Spleen (tissue), 11 donors: ENCODE measurements at regions not wholly inside any gene's neighbourhood (a gene's known extent, or its start where the extent isn't known, plus 50 kb on each side); places are given as distances from the start of the nearest gene placed in this dataset.

Source experiments
- DNase-seq: peaks from one replicate; pipeline ENCODE4 v3.0.0-alpha.2; 2020
- H3K27ac ChIP-seq, 8 donors: fragments of 200-600 bp; sonication (generic) in 7 of 8; 1 replicate in 4 of 8; 2 replicates in 4 of 8; pipeline versions ENCODE4 v1.5.0 to v1.8.0; 2016 to 2021; ENCODE audit warnings: inconsistent platforms in 4 of 8, mild to moderate bottlenecking in 4 of 8, moderate library complexity in 1 of 8
- H3K27me3 ChIP-seq, 7 donors: fragments of 200-600 bp; sonication (generic) in 6 of 7; replicated peaks in 1 of 7; 1 replicate in 4 of 7; 2 replicates in 3 of 7; pipeline versions ENCODE4 v1.5.0 to v1.8.0; 2016 to 2021; ENCODE audit warnings: inconsistent platforms in 3 of 7, mild to moderate bottlenecking in 1 of 7
- H3K36me3 ChIP-seq, 6 donors: fragments of 200-600 bp; sonication (generic) in 5 of 6; 1 replicate in 4 of 6; 2 replicates in 2 of 6; pipeline versions ENCODE4 v1.5.0 to v1.8.0; 2016 to 2021; ENCODE audit warnings: inconsistent platforms in 2 of 6
- H3K4me1 ChIP-seq, 6 donors: fragments of 200-600 bp; sonication (generic) in 5 of 6; 1 replicate in 3 of 6; 2 replicates in 3 of 6; pipeline versions ENCODE4 v1.5.0 to v1.8.0; 2016 to 2021; ENCODE audit warnings: inconsistent platforms in 3 of 6
- H3K4me3 ChIP-seq, 8 donors: fragments of 200-600 bp; sonication (generic) in 7 of 8; 1 replicate in 4 of 8; 2 replicates in 4 of 8; pipeline versions ENCODE4 v1.5.0 to v1.8.0; 2016 to 2021; ENCODE audit warnings: inconsistent platforms in 4 of 8, mild to moderate bottlenecking in 4 of 8, moderate library complexity in 2 of 8
- H3K9me3 ChIP-seq, 8 donors: fragments of 200-600 bp; sonication (generic) in 7 of 8; 1 replicate in 4 of 8; 2 replicates in 4 of 8; pipeline versions ENCODE4 v1.5.0 to v1.8.0; 2016 to 2021; ENCODE audit warnings: inconsistent platforms in 4 of 8
- CTCF ChIP-seq, 11 experiments: fragments of 200-600 bp in 7 of 11; fragments of 450-650 bp in 4 of 11; sonication (generic) in 4 of 11; IDR thresholded peaks in 8 of 11; conservative IDR thresholded peaks in 3 of 11; 1 replicate in 7 of 11; 2 replicates in 4 of 11; pipeline versions ENCODE4 v1.4.0 to v1.8.0; 2016 to 2021; ENCODE audit warnings: antibody characterized with exemption in 11 of 11, inconsistent platforms in 4 of 11, mild to moderate bottlenecking in 1 of 11
- POLR2A ChIP-seq, 3 donors: fragments of 450-650 bp; IDR thresholded peaks; one replicate each; pipeline ENCODE4 v1.5.1; 2017; ENCODE audit warnings: antibody characterized with exemption in 3 of 3, mild to moderate bottlenecking in 1 of 3
- POLR2AphosphoS5 ChIP-seq, 3 donors: sonication (generic); formaldehyde crosslinking; IDR thresholded peaks; one replicate each; pipeline ENCODE4 v1.5.1; 2017; ENCODE audit warnings: antibody characterized with exemption in 3 of 3
- WGBS, 5 donors: extraction: QIAGEN DNeasy Blood & Tissue Kit in 3 of 5; methylation state at CpG; one replicate each; pipeline versions ENCODE4 v1.1.5 to v1.1.7; 2013 to 2018; 5-methylcytosine and 5-hydroxymethylcytosine counted together
- intact Hi-C: fragments of 100-400 bp; cut with DNase I; formaldehyde crosslinking; loops from one replicate; pipeline ENCODE4 v1.15.0; 2023; ENCODE audit warnings: low total_unique reads
- donor health status: healthy with polysubstance abuse.
- donor health status: DM: no; HTN: no; CAD: no; lungs with moderate emphysema.
- donor health status: DM: no; HTN: no; CAD: no.
- donor health status: Bipolar disorder and iron deficiency.
- donor health status: healthy.
- donor health status: DM: no; HTN: no; CAD: no.
- donor health status: DM: yes; HTN: yes; CAD: no.

- Histone ChIP-seq H3K9me3 (peaks cover 0 to 13% (median 0%) of the 10 kb centered on the region in 8 donors), H3K4me1 (no peaks in the 10 kb centered on the region), H3K36me3 (no peaks in the 10 kb centered on the region), H3K27me3 (no peaks in the 10 kb centered on the region), H3K4me3 (no peak overlapping the region), H3K27ac (no peak overlapping the region)
- 78 to 96% (median 83%) methylated on average over 3 to 4 of the region's 4 CpGs for WGBS, 5 donors
- DNase-seq, result no peak
- TF ChIP-seq POLR2A (IDR thresholded peaks at IDR 0.05), result no peak
- no peak for TF ChIP-seq CTCF (IDR thresholded peaks at IDR 0.05 in 8 of 11, conservative IDR thresholded peaks at IDR 0.05 in 3 of 11)
- no peak for TF ChIP-seq POLR2AphosphoS5 (IDR thresholded peaks at IDR 0.05)
- intact Hi-C loops, result no loop called here
Measured at GRCh38 chr9:13791816-13792215, 512.3 kb upstream of the MPDZ start.

- intact Hi-C loops, result no loop called here
- no peaks in the 10 kb centered on the region for H3K4me1 ChIP-seq
- no peak overlapping the region for H3K4me3 ChIP-seq
- H3K36me3 ChIP-seq, result no peaks in the 10 kb centered on the region
- H3K9me3 ChIP-seq, result peaks cover 0 to 13% (median 0%) of the 10 kb centered on the region in 8 donors
- no peak overlapping the region for H3K27ac ChIP-seq
- TF ChIP-seq POLR2A (IDR thresholded peaks at IDR 0.05), result no peak
- TF ChIP-seq CTCF (IDR thresholded peaks at IDR 0.05 in 8 of 11, conservative IDR thresholded peaks at IDR 0.05 in 3 of 11), result no peak
- TF ChIP-seq POLR2AphosphoS5 (IDR thresholded peaks at IDR 0.05), result no peak
- no peak for DNase-seq
- H3K27me3 ChIP-seq, result no peaks in the 10 kb centered on the region
- 71 to 91% (median 79%) methylated on average over 2 of the region's 2 CpGs for WGBS, 5 donors
Measured at GRCh38 chr9:13790055-13790454, 510.6 kb upstream of the MPDZ start.

- Histone ChIP-seq H3K9me3 (peaks cover 0 to 9% (median 0%) of the 10 kb centered on the region in 8 donors), H3K27ac (peak overlapping the region in 1 of 8 donors; percentile 19), H3K36me3 (no peaks in the 10 kb centered on the region), H3K4me3 (no peak overlapping the region), H3K4me1 (no peaks in the 10 kb centered on the region), H3K27me3 (no peaks in the 10 kb centered on the region)
- no peak for TF ChIP-seq POLR2AphosphoS5 (IDR thresholded peaks at IDR 0.05)
- TF ChIP-seq POLR2A (IDR thresholded peaks at IDR 0.05), result no peak
- no peak for TF ChIP-seq CTCF (IDR thresholded peaks at IDR 0.05 in 8 of 11, conservative IDR thresholded peaks at IDR 0.05 in 3 of 11)
- intact Hi-C loops, result no loop called here
- no peak for DNase-seq
- WGBS, 5 donors, result 48 to 64% (median 55%) methylated on average over 10 of the region's 10 CpGs
Measured at GRCh38 chr9:13787234-13787833, 507.8 kb upstream of the MPDZ start.

GRCh38 chr9:13786711-13787110 lies 507.2 kb upstream of the MPDZ start:
- Histone ChIP-seq H3K27ac (no peak overlapping the region), H3K36me3 (no peaks in the 10 kb centered on the region), H3K4me1 (no peaks in the 10 kb centered on the region), H3K9me3 (peaks cover 0 to 4% (median 0%) of the 10 kb centered on the region in 8 donors), H3K4me3 (no peak overlapping the region), H3K27me3 (no peaks in the 10 kb centered on the region)
- intact Hi-C loops, result no loop called here
- TF ChIP-seq CTCF (IDR thresholded peaks at IDR 0.05 in 8 of 11, conservative IDR thresholded peaks at IDR 0.05 in 3 of 11), result no peak
- TF ChIP-seq POLR2A (IDR thresholded peaks at IDR 0.05), result no peak
- no peak for TF ChIP-seq POLR2AphosphoS5 (IDR thresholded peaks at IDR 0.05)
- no peak for DNase-seq
